ENCODE measurements at regions not wholly inside any gene's neighbourhood (a gene's known extent, or its start where the extent isn't known, plus 50 kb on each side); places are given as distances from the start of the nearest gene placed in this dataset.
A peak's percentile ranks its signal among the peaks of the same experiment; 100 is the strongest.

- no peaks in the 10 kb centered on the region for H3K27me3 ChIP-seq
- no peaks in the 10 kb centered on the region for H3K9me3 ChIP-seq
- H3K27ac ChIP-seq = no peak overlapping the region
- no peaks in the 10 kb centered on the region for H3K36me3 ChIP-seq
- DNase-seq = no peak
- intact Hi-C loops (cut with DNase I) = no loop called here
- no peak for ATAC-seq
- no peak for TF ChIP-seq CTCF (IDR thresholded peaks at IDR 0.05)
- no peak overlapping the region for H3K4me3 ChIP-seq
- H3K4me1 ChIP-seq = no peaks in the 10 kb centered on the region
These were observed 406.4 kb downstream of the SNAPC1 start for GRCh38 chr14:62168564-62169155.

GRCh38 chr14:62179367-62180018, 417.3 kb downstream of the SNAPC1 start:
- Histone ChIP-seq H3K4me1 (no peaks in the 10 kb centered on the region), H3K9me3 (no peaks in the 10 kb centered on the region), H3K27ac (no peak overlapping the region), H3K36me3 (no peaks in the 10 kb centered on the region), H3K27me3 (peaks cover 6% of the 10 kb centered on the region), H3K4me3 (no peak overlapping the region)
- DNase-seq (no peak), ATAC-seq (peak; percentile 83)
- peak; percentile 52 for TF ChIP-seq CTCF (IDR thresholded peaks at IDR 0.05)
- intact Hi-C loops (cut with DNase I) = no loop called here

DNA sequence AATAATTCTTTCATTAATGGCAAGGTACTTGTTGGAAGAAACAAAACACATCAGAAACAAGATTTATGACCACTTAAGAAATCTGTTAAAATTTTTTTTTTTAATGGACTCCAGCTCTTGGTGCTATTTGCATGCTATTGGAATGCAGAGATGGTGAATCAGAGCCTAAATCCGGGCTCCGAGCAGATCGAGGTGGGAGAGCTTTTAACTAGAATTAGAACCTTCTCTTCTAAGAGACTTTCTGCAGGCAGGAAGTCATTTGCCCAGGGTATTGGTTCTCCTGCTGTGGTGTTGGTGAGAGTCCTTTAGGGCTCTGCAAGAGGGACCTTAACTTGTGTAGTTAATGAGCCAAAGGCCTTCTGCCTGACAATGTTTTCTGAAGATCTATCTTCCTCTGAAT, 419.4 kb downstream of the SNAPC1 start:
- ATAC-seq (no peak), DNase-seq (no peak)
- no peak overlapping the region for H3K4me3 ChIP-seq
- no peak for TF ChIP-seq CTCF (IDR thresholded peaks at IDR 0.05)
- peaks cover 6% of the 10 kb centered on the region for H3K27me3 ChIP-seq
- H3K9me3 ChIP-seq = no peaks in the 10 kb centered on the region
- H3K27ac ChIP-seq = no peak overlapping the region
- no peaks in the 10 kb centered on the region for H3K4me1 ChIP-seq
- no peaks in the 10 kb centered on the region for H3K36me3 ChIP-seq
- intact Hi-C loops (cut with DNase I) = no loop called here

- H3K27ac ChIP-seq = no peak overlapping the region
- no peak for DNase-seq
- no peaks in the 10 kb centered on the region for H3K27me3 ChIP-seq
- no peaks in the 10 kb centered on the region for H3K9me3 ChIP-seq
- no peaks in the 10 kb centered on the region for H3K4me1 ChIP-seq
- no peak for TF ChIP-seq CTCF (IDR thresholded peaks at IDR 0.05)
- no peak for ATAC-seq
- no peaks in the 10 kb centered on the region for H3K36me3 ChIP-seq
- H3K4me3 ChIP-seq = no peak overlapping the region
- intact Hi-C loops (cut with DNase I) = no loop called here
These were observed 422.9 kb downstream of the SNAPC1 start for GRCh38 chr14:62185078-62185477.

DNA sequence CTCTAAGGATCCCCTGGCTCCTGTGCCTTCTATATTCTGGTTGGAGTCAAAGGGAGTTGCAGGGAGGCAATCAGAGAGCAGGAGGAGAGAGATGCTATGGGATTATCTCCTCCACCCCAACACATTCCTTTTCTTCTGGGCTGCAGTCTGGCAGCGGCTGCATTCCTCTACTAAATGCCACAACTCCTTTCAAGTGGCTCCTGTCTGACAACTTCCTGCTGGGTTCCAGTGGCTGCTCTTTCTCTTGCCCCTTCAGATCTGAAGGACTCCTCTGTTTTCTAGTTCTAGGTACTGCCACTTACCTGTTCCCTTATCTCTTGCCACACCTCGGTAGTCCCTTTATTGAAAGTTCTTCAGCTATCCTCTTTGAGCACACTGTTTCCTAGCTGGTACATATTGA, 425.0 kb downstream of the SNAPC1 start:
- Histone ChIP-seq H3K9me3 (no peaks in the 10 kb centered on the region), H3K27me3 (no peaks in the 10 kb centered on the region), H3K36me3 (no peaks in the 10 kb centered on the region), H3K4me1 (no peaks in the 10 kb centered on the region), H3K4me3 (no peak overlapping the region), H3K27ac (no peak overlapping the region)
- ATAC-seq (peak; percentile 87), DNase-seq (no peak)
- no peak for TF ChIP-seq CTCF (IDR thresholded peaks at IDR 0.05)
- intact Hi-C loops (cut with DNase I) = no loop called here

Data from upper lobe of right lung (tissue), 1 donor.